GM19372 (cell line): ENCODE measurements at regions not wholly inside any gene's neighbourhood (a gene's known extent, or its start where the extent isn't known, plus 50 kb on each side); places are given as distances from the start of the nearest gene placed in this dataset.

Experiments
- ATAC-seq: cut with Tn5 transposase; IDR thresholded peaks from one replicate; pipeline ENCODE4 v1.9.1; 2021; ENCODE audit warnings: mild to moderate bottlenecking, low read depth, moderate library complexity; ENCODE audit not compliant: unreplicated experiment

- ATAC-seq, result no peak
Measured at GRCh38 chr4:163747293-163747692, 252.8 kb downstream of the TMA16 start.

DNA sequence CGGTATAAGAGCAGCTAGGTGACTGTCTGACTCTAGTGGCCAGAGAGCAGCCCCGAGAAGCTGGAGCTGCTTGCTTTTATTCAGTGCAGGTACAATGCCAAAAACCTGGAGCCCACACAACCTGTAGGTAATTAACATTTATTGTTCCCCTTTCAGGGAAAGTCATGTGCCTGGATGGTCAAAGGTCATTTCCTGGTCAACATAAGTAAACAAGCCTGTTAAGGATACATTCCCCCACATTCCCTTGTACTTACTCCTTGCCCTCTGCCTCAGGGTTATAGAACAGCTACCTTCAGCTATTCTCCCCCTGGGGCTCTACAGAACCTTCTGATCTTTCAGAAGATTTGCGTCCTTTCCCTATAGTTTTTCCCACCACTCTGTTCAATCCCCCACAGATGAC, 253.4 kb downstream of the TMA16 start:
- no peak for ATAC-seq

- ATAC-seq, result no peak
Measured at GRCh38 chr4:163748449-163748848, 254.0 kb downstream of the TMA16 start.

DNA sequence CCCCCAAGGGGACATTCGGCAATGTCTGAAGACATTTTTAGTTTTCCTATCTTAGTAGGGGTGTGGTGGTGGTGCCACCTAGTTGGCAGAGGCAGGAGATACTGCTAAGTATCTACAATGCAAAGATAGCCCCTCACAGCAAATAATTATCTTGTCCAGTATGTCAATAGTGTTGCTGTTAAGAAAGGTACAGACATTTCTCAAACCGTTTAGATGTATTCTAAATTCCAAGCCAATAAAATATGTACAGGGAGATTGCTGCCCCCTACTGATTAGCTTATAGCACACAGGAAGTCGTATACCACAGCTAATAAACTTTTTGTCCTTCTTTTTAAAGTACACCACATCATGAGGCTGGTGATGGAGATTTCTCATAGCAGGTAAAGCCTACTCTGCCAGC, 260.5 kb downstream of the TMA16 start:
- ATAC-seq, result peak; percentile 70

DNA sequence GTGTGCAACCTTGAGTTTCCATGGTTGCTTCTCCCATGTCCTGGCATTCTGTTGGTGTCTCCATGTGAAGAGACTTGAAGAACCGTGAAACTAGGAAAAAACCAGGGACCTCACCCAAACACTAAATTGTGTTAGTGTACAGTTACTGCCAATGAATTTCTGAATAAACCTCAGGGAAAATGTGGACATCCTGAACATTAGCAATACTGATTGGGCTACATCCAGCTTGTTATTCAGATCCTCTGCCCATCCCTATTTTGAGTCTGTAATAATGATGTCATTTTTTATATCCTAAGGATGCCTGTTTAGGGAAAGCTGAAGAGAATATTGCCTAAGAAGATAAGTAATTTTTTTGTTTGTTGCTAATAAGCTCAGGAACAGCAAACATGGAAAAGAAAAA, 262.7 kb downstream of the TMA16 start:
- no peak for ATAC-seq

DNA sequence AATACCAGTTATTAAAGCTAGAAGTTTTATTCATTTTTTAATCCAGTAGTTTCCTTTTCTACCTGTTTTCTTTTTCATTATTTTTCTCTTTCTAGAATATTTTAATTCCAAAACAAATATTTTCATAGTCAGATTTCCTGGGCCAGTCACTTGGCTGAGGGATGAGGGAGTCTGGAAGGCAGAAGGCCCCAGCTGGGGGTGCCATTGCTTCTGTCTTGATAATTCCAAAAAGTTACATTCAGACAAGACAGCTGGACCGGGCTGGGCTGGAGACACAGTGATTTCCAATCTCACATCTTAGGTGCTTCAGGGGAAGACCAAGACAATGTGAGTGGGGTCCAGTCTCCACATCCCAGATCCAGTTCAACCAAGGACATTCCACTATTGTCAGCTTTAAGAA, 263.5 kb downstream of the TMA16 start:
- no peak for ATAC-seq

DNA sequence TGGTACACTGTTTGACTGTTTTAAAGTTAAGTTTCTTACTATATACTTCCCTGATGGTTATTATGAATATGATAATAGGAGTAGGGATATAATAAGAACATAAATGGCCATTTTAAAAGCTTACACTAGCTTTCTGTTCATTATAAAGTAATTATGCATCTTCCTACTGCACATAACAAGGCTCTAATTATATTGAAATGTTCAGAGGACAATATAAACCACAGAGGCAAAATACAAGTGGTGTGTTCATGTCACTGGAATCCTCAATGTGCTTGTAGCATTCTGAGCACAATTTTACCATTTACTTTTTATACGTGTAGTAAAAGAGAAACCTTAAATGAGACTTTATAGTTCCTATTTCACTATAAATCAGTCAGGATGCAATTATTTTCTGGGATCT, 268.3 kb downstream of the TMA16 start:
- no peak for ATAC-seq

DNA sequence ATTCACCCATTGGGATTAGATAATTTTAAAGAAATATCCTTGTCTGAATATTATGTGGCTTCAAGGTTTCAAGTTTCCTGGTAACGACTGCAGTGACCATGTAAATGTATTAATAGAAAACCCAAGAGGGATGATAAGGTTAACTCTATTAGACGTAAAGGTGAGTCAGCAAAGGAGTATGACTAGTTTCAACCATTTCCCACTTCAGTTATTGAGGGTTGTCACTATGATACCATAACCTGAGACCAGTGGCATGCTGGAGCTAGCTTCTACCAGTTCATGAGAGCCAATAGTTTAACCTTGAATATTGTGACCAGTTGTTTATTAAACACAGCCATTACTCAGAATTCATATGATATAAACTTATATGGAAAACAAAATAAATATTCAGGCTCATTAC, 270.1 kb downstream of the TMA16 start:
- no peak for ATAC-seq

DNA sequence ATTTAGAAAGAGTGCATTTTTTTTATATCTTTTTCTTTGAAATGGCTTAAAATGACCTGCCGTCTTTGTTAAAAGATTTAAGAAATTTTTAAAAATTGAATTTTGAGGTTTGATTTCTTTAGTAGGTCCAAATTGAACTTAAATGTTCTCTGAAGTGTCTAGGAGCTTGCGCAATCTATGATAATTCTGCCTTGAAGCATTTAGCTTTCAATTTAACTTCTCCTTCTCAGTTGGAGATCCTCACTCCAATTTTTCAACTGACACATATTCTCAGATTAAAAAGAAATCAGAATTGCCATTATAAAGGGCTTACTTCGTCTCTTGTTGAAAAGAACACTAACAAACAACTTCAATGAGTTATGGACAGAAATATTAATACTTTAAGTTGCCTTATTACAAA, 273.5 kb downstream of the TMA16 start:
- no peak for ATAC-seq

GRCh38 chr4:163772238-163772637, 277.7 kb downstream of the TMA16 start:
- ATAC-seq, result no peak

- no peak for ATAC-seq
Measured at GRCh38 chr4:163773940-163774339, 279.4 kb downstream of the TMA16 start.

- ATAC-seq, result no peak
Measured at GRCh38 chr4:163776957-163777356, 282.5 kb downstream of the TMA16 start.

- ATAC-seq, result no peak
Measured at GRCh38 chr4:163781726-163782125, 287.2 kb downstream of the TMA16 start.

GRCh38 chr4:163790231-163790630, 295.7 kb downstream of the TMA16 start:
- ATAC-seq, result no peak

- no peak for ATAC-seq
Measured at GRCh38 chr4:163795885-163796284, 301.4 kb downstream of the TMA16 start.

GRCh38 chr4:163804001-163804400, 309.5 kb downstream of the TMA16 start:
- no peak for ATAC-seq

- ATAC-seq, result no peak
Measured at GRCh38 chr4:163806653-163807052, 312.2 kb downstream of the TMA16 start.

GRCh38 chr4:163808011-163808410, 313.5 kb downstream of the TMA16 start:
- no peak for ATAC-seq

DNA sequence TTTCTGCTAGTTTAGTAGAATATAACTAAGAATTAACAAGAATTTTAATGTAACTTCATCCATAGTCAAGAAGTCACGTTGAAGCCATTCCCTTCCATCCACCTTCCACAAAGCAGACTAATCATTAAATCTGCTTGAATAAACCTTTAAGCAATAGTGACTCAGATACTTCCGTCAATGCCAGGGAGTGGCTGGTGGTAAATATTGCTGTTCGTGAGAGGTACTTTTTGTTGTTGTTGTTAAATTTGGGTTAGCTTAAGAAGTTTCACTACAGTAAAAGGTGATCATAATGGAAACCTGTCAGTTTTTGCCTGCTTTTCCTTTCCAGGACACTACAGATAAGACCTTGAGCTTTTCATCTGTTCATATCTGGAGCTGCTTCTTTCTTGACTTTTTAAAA, 316.3 kb downstream of the TMA16 start:
- no peak for ATAC-seq

DNA sequence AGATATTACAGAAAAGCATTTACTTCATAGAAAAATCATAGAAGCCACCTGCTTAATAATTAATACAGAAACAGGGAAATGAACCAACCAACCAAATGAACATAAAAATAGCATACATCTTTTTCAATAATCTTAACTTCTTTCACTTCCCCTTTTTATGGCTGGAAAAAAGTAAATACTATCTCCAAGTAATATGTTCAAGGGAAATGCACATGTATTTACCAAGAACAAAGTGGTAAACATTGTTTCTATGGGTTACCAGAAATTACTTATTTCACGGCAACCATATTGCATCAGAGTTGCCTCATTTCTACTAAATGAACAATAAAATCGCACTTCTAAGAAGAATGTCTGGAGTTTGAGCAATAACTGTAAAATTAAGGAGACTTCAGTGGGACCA, 321.3 kb downstream of the TMA16 start:
- peak; percentile 72 for ATAC-seq

DNA sequence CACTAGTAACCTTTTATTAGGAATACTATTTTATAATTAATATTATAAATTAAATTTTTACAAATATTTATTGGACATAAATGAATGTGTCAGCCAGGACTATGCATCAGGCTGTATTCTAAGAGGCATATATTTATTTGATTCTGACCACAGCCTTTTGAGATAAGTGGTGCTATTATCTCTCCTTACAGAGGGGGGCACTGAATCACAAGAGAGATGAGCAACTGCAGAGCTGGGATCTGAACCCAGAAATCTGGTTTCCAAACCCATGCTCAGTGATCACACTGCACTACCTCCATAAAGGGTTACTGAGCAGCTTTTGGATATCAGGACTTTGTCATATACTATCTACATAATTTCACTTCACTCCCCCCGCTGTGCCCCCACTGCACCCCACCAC, 322.0 kb downstream of the TMA16 start:
- no peak for ATAC-seq

DNA sequence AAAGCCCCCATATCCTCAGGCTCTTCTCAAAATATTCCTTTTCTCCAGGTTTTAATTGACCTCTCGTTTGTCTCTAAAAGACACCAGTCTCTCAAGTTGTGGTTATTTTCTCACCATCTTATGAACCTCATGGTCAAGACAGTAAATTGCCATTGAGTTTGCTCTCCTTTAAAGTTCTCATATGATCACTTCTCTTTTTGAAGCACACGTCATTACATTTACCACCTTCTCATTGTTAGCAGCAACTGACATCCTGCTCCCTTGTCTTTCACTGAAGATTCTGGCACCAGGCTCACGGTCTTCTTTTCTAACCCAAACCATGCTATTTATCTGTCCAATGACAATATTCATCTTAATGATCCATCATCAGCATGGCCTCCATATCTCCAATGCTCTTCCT, 324.2 kb downstream of the TMA16 start:
- ATAC-seq, result no peak

GRCh38 chr4:163833669-163834068, 339.2 kb downstream of the TMA16 start:
- ATAC-seq, result no peak

- ATAC-seq, result no peak
Measured at GRCh38 chr4:163846008-163846407, 351.5 kb downstream of the TMA16 start.
